GM12878 (cell line): ENCODE measurements at regions not wholly inside any gene's neighbourhood (a gene's known extent, or its start where the extent isn't known, plus 50 kb on each side); places are given as distances from the start of the nearest gene placed in this dataset.

ENCODE experiments used
- ATAC-seq: fragments of 200-7000 bp; cut with Tn5 transposase; 3 replicates; pipeline ENCODE4 v1.9.1; 2020; ENCODE audit warnings: mild to moderate bottlenecking, moderate library complexity
- BruUV-seq: library from RNA; stranded (reverse); fragments of 400-500 nt; replicated peaks from 2 replicates; lab custom pipeline; 2021; lab: Mats Ljungman, UMichigan
- CTCF ChIA-PET: fragments of 300-600 bp; sonication (Branson Sonifier 250); formaldehyde crosslinking; extraction: SDS; loops from one replicate; lab custom pipeline; 2021; ENCODE audit warnings: inconsistent platforms; lab: Yijun Ruan, JAX
- POLR2A ChIA-PET: fragments of 350-600 bp; formaldehyde crosslinking; extraction: SDS; loops from one replicate; lab custom pipeline; 2021; ENCODE audit warnings: inconsistent platforms; lab: Charles Lee
- RAD21 ChIA-PET: fragments of 300-600 bp; sonication (Branson Sonifier 250); formaldehyde crosslinking; loops from one replicate; lab custom pipeline; 2023; ENCODE audit warnings: antibody characterized with exemption; ENCODE audit not compliant: unreplicated experiment; lab: Charles Lee
- SMC1A ChIA-PET: fragments of 300-600 bp; sonication (Branson Sonifier 250); formaldehyde crosslinking; loops from one replicate; lab custom pipeline; 2023; ENCODE audit not compliant: unreplicated experiment, uncharacterized antibody; lab: Charles Lee
- DNase-seq: peaks from one replicate; pipeline ENCODE4 v3.0.0-alpha.2; 2011; ENCODE audit warnings: low read depth, low spot score
- FAIRE-seq: peaks from 3 replicates; lab custom pipeline; 2011; peaks lifted over from hg19 to GRCh38; lab: Jason Lieb, UNC
- H2AFZ ChIP-seq: 2 replicates; pipeline ENCODE4 v1.6.0; 2011; ENCODE audit warnings: low read depth, low read length, control low read depth; ENCODE audit not compliant: control insufficient read depth
- H3K27ac ChIP-seq: 2 replicates; pipeline ENCODE4 v1.5.1; 2011; ENCODE audit warnings: control low read depth; ENCODE audit not compliant: control insufficient read depth, insufficient read depth
- H3K27me3 ChIP-seq, 2 experiments: replicated peaks in 1 of 2; 2 replicates each; pipeline versions ENCODE4 v1.6.0 to v1.6.1; 2011; ENCODE audit warnings: low read length in 1 of 2; ENCODE audit not compliant: control insufficient read depth in 2 of 2, insufficient read depth in 2 of 2
- H3K36me3 ChIP-seq, 2 experiments: 2 replicates each; pipeline ENCODE4 v1.5.1; 2011; ENCODE audit warnings: low read length in 1 of 2; ENCODE audit not compliant: control insufficient read depth in 2 of 2, insufficient read depth in 2 of 2
- H3K4me1 ChIP-seq: 2 replicates; pipeline ENCODE4 v1.6.1; 2011; ENCODE audit warnings: mild to moderate bottlenecking, low read length, moderate library complexity, mixed read lengths; ENCODE audit not compliant: control insufficient read depth, insufficient read depth
- H3K4me2 ChIP-seq: 2 replicates; pipeline ENCODE4 v1.6.0; 2011; ENCODE audit warnings: control low read depth; ENCODE audit not compliant: control insufficient read depth, insufficient read depth
- H3K4me3 ChIP-seq: fragments of 200-600 bp; sonication (generic); 2 replicates; pipeline ENCODE4 v1.5.1; 2016
- H3K79me2 ChIP-seq: 2 replicates; pipeline ENCODE4 v1.6.0; 2011; ENCODE audit warnings: low read length; ENCODE audit not compliant: control insufficient read depth, insufficient read depth
- H3K9ac ChIP-seq: 2 replicates; pipeline ENCODE4 v1.8.0; 2011; ENCODE audit warnings: low read length, control low read depth, mixed read lengths; ENCODE audit not compliant: control insufficient read depth, insufficient read depth
- H3K9me3 ChIP-seq: replicated peaks from 3 replicates; pipeline ENCODE4 v1.5.1; 2011; ENCODE audit warnings: mild to moderate bottlenecking, low read length; ENCODE audit not compliant: control insufficient read depth, insufficient read depth
- H4K20me1 ChIP-seq: 2 replicates; pipeline ENCODE4 v1.6.0; 2011; ENCODE audit not compliant: control insufficient read depth, insufficient read depth
- CEBPB ChIP-seq, 2 experiments: fragments of 150-350 bp in 1 of 2; IDR thresholded peaks; 2 replicates each; pipeline ENCODE4 v1.6.1; 2012 to 2014; ENCODE audit warnings: low read depth in 2 of 2, low read length in 2 of 2, borderline replicate concordance in 1 of 2, inconsistent platforms in 1 of 2
- CREM ChIP-seq: IDR thresholded peaks from 2 replicates; pipeline ENCODE4 v1.6.1; 2014; ENCODE audit warnings: antibody characterized with exemption, low read depth
- HDGF ChIP-seq: fragments of 450-650 bp; IDR thresholded peaks from 2 replicates; pipeline ENCODE4 v1.6.1; 2016; ENCODE audit warnings: antibody characterized with exemption
- JUNB ChIP-seq: IDR thresholded peaks from 2 replicates; pipeline ENCODE4 v1.6.1; 2016; ENCODE audit warnings: antibody characterized with exemption, mild to moderate bottlenecking
- WGBS: methylation state at CpG from one replicate; pipeline ENCODE4 v1.1.6; 2016; ENCODE audit warnings: low lambda C conversion rate; ENCODE audit not compliant: insufficient replicate concordance, insufficient coverage; ENCODE audit errors: missing lambda C conversion rate; 5-methylcytosine and 5-hydroxymethylcytosine counted together
- in situ Hi-C: fragments of 300-500 bp; cut with MboI; formaldehyde crosslinking; loops from 9 replicates; pipeline ENCODE4 v1.14.3; 2018; ENCODE audit warnings: mixed read lengths
- intact Hi-C: fragments of 100-400 bp; cut with micrococcal nuclease; formaldehyde crosslinking; loops from one replicate; pipeline ENCODE4 v1.14.2; 2022; ENCODE audit not compliant: unreplicated experiment
- TF ChIP-seq, protein P1 (sequence below): fragments of 450-650 bp; IDR thresholded peaks from 2 replicates; pipeline ENCODE4 v1.6.1; 2018; ENCODE audit warnings: mild to moderate bottlenecking, low read depth, moderate library complexity; ENCODE audit not compliant: partially characterized antibody
- TF ChIP-seq, protein P2 (sequence below): fragments of 150-350 bp; IDR thresholded peaks from 2 replicates; pipeline ENCODE4 v1.6.1; 2016; ENCODE audit warnings: low read depth, low read length

DNA sequence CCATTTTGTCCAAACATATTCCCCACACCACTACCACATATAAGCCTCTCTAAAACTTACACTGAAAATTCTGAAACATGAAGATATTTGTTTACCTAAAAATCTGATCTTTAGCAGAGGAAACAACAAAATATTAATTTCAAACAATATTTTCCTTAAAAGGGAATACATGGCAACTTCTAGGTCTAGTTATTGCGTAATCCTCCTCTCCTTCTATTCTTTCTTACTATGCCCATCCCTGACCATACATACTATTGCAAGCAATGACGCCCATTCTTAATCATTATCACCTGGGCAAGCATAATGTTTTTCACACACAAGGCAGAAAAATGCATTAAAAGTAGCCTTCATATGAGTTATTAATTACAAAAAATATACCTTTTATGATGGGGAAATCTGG lies 372.6 kb downstream of the ZEB2 start:
- intact Hi-C loops: no loop called here
- Histone ChIP-seq H3K27me3 (no peaks in the 10 kb centered on the region), H3K9ac (no peak overlapping the region), H2AFZ (no peak overlapping the region), H3K4me1 (no peaks in the 10 kb centered on the region), H3K4me3 (no peak overlapping the region), H3K36me3 (no peaks in the 10 kb centered on the region), H3K9me3 (no peaks in the 10 kb centered on the region), H3K79me2 (no peaks in the 10 kb centered on the region), H3K4me2 (no peak overlapping the region), H3K27ac (no peak overlapping the region), H4K20me1 (no peaks in the 10 kb centered on the region)
- in situ Hi-C loops: no loop called here
- SMC1A ChIA-PET: no interaction called here
- POLR2A ChIA-PET: no interaction called here
- CTCF ChIA-PET: interaction anchor here (1.3 kb wide), 1 partner anchor 21 kb away, joined by 3 read pairs; no protein-coding TSS in a partner anchor
- TF ChIP-seq CEBPB (IDR thresholded peaks at IDR 0.05; ENCODE audit: borderline replicate concordance in 1 of 2, low read depth in 2 of 2, low read length in 2 of 2): peak in 1 of 2 experiments; percentile 16; a peak in 1 of 4 replicates
- TF ChIP-seq, protein P1, sequence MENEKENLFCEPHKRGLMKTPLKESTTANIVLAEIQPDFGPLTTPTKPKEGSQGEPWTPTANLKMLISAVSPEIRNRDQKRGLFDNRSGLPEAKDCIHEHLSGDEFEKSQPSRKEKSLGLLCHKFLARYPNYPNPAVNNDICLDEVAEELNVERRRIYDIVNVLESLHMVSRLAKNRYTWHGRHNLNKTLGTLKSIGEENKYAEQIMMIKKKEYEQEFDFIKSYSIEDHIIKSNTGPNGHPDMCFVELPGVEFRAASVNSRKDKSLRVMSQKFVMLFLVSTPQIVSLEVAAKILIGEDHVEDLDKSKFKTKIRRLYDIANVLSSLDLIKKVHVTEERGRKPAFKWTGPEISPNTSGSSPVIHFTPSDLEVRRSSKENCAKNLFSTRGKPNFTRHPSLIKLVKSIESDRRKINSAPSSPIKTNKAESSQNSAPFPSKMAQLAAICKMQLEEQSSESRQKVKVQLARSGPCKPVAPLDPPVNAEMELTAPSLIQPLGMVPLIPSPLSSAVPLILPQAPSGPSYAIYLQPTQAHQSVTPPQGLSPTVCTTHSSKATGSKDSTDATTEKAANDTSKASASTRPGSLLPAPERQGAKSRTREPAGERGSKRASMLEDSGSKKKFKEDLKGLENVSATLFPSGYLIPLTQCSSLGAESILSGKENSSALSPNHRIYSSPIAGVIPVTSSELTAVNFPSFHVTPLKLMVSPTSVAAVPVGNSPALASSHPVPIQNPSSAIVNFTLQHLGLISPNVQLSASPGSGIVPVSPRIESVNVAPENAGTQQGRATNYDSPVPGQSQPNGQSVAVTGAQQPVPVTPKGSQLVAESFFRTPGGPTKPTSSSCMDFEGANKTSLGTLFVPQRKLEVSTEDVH: no peak
- ATAC-seq (no peak), FAIRE-seq (no peak), DNase-seq (no peak)
- no TSS peak for BruUV-seq
- 100% methylated on average over 2 of the region's 2 CpGs for WGBS
- RAD21 ChIA-PET: no interaction called here

DNA sequence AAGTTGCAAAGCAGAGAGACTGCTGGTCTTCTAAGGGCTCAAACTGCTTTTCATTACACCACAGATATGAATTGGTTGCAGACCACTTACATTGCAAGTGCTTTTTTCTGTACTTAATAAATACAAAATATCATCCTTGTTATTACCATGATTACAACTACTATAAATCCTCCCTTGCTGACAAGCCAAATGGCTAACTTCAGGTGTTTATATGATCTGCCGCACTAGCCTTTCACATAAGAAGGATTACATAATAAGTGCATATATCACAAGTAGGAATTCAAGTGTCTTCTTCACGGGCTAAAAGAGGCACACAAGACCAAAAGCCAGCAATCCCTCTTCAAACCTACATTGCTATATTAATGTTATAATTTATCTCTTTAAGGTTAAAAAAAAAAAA lies 373.0 kb downstream of the ZEB2 start:
- ChIA-PET CTCF (interaction anchor here (1.3 kb wide), 1 partner anchor 21 kb away, joined by 3 read pairs; no protein-coding TSS in a partner anchor), SMC1A (no interaction called here), POLR2A (interaction anchor here (0.6 kb wide), 1 partner anchor 342 kb away, joined by 6 read pairs; no protein-coding TSS in a partner anchor), RAD21 (no interaction called here)
- Histone ChIP-seq H3K4me3 (no peak overlapping the region), H3K36me3 (no peaks in the 10 kb centered on the region), H3K9me3 (no peaks in the 10 kb centered on the region), H3K27me3 (no peaks in the 10 kb centered on the region), H3K4me1 (no peaks in the 10 kb centered on the region), H3K4me2 (no peak overlapping the region), H3K27ac (no peak overlapping the region), H2AFZ (no peak overlapping the region), H3K79me2 (no peaks in the 10 kb centered on the region), H3K9ac (no peak overlapping the region), H4K20me1 (no peaks in the 10 kb centered on the region)
- BruUV-seq: no TSS peak
- intact Hi-C loops (no loop called here), in situ Hi-C loops (no loop called here)
- DNase-seq: no peak
- no peak for ATAC-seq
- 97% methylated on average over 2 of the region's 2 CpGs for WGBS
- no peak for FAIRE-seq
- TF ChIP-seq HDGF (no peak), JUNB (no peak), CREM (no peak)
- TF ChIP-seq, protein P2, sequence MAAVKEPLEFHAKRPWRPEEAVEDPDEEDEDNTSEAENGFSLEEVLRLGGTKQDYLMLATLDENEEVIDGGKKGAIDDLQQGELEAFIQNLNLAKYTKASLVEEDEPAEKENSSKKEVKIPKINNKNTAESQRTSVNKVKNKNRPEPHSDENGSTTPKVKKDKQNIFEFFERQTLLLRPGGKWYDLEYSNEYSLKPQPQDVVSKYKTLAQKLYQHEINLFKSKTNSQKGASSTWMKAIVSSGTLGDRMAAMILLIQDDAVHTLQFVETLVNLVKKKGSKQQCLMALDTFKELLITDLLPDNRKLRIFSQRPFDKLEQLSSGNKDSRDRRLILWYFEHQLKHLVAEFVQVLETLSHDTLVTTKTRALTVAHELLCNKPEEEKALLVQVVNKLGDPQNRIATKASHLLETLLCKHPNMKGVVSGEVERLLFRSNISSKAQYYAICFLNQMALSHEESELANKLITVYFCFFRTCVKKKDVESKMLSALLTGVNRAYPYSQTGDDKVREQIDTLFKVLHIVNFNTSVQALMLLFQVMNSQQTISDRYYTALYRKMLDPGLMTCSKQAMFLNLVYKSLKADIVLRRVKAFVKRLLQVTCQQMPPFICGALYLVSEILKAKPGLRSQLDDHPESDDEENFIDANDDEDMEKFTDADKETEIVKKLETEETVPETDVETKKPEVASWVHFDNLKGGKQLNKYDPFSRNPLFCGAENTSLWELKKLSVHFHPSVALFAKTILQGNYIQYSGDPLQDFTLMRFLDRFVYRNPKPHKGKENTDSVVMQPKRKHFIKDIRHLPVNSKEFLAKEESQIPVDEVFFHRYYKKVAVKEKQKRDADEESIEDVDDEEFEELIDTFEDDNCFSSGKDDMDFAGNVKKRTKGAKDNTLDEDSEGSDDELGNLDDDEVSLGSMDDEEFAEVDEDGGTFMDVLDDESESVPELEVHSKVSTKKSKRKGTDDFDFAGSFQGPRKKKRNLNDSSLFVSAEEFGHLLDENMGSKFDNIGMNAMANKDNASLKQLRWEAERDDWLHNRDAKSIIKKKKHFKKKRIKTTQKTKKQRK: no peak
